Muscle of arm (tissue), 1 donor: ENCODE measurements at regions not wholly inside any gene's neighbourhood (a gene's known extent, or its start where the extent isn't known, plus 50 kb on each side); places are given as distances from the start of the nearest gene placed in this dataset.

Experiments used
- DNase-seq: peaks from one replicate; pipeline ENCODE4 v3.0.0-alpha.2; 2013

GRCh38 chr6:15042938-15043337 is 202.9 kb upstream of the JARID2 start:
- no peak for DNase-seq

GRCh38 chr6:15044146-15044882 is 201.6 kb upstream of the JARID2 start:
- no peak for DNase-seq

- DNase-seq = no peak
These were observed 200.9 kb upstream of the JARID2 start for GRCh38 chr6:15044948-15045347.

GRCh38 chr6:15046751-15047150 is 199.1 kb upstream of the JARID2 start:
- DNase-seq = no peak

- DNase-seq = no peak
These were observed 197.5 kb upstream of the JARID2 start for GRCh38 chr6:15048367-15048766.

- DNase-seq = no peak
These were observed 187.4 kb upstream of the JARID2 start for GRCh38 chr6:15058200-15059061.

- no peak for DNase-seq
These were observed 184.7 kb upstream of the JARID2 start for GRCh38 chr6:15061180-15061641.

GRCh38 chr6:15061908-15062515 is 183.9 kb upstream of the JARID2 start:
- peak; percentile 24 for DNase-seq

GRCh38 chr6:15062516-15063252 is 183.2 kb upstream of the JARID2 start:
- peak; percentile 13 for DNase-seq

- peak; percentile 9 for DNase-seq
These were observed 182.5 kb upstream of the JARID2 start for GRCh38 chr6:15063253-15063853.

- no peak for DNase-seq
These were observed 180.4 kb upstream of the JARID2 start for GRCh38 chr6:15065261-15065989.

- DNase-seq = no peak
These were observed 179.6 kb upstream of the JARID2 start for GRCh38 chr6:15066089-15066758.

- DNase-seq = no peak
These were observed 172.5 kb upstream of the JARID2 start for GRCh38 chr6:15073344-15073789.

- no peak for DNase-seq
These were observed 171.9 kb upstream of the JARID2 start for GRCh38 chr6:15073883-15074465.

GRCh38 chr6:15074806-15075205 is 171.1 kb upstream of the JARID2 start:
- no peak for DNase-seq

GRCh38 chr6:15076565-15076964 is 169.3 kb upstream of the JARID2 start:
- DNase-seq = no peak

- no peak for DNase-seq
These were observed 168.9 kb upstream of the JARID2 start for GRCh38 chr6:15077006-15077405.

- no peak for DNase-seq
These were observed 167.9 kb upstream of the JARID2 start for GRCh38 chr6:15077961-15078360.

- no peak for DNase-seq
These were observed 166.5 kb upstream of the JARID2 start for GRCh38 chr6:15079288-15079817.
